ENCODE measurements at regions not wholly inside any gene's neighbourhood (a gene's known extent, or its start where the extent isn't known, plus 50 kb on each side); places are given as distances from the start of the nearest gene placed in this dataset.
"Not testable (repeated sequence)": the region's sequence is repeated elsewhere in the genome, so short reads cannot be mapped to it uniquely, and the experiment has no call there.

DNA sequence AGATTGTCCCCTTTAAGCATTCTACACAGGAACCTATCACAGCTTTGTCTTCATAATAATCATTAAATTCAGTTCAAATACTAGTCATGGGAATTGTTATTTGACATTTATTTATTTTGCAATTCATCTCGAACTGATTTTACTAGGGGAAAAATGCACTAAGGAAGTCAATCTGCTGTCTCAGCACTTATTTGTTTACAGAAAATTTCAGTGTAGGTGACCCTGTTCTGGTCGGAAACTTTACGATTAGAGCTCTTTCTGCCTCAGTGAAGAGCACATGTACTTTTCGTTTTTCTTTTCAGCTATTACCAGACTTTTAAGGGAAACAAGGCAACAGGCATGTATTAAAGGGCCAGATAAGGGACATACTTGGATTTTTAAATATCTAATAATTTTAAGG lies 1405.7 kb upstream of the ZEB2 start:
- DNase-seq, result no peak

DNA sequence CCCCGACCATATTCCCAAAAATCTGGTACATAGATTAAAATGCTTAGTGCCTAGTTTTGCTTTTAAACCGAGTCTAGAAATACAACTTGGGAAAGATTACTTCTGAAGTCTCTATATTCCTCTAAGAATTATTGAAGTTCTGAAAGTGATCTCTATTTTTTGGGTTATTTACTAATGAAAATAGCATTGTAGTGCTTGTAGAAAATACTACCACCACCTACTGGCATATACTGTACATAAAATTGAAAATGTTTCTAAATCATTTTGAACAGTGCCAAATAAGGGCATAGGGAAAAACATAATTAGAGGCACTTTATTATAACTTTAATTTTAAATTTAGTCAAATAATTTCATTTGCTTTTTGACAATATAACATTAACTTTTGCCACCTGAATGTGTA lies 1399.6 kb upstream of the ZEB2 start:
- no peak for DNase-seq

DNA sequence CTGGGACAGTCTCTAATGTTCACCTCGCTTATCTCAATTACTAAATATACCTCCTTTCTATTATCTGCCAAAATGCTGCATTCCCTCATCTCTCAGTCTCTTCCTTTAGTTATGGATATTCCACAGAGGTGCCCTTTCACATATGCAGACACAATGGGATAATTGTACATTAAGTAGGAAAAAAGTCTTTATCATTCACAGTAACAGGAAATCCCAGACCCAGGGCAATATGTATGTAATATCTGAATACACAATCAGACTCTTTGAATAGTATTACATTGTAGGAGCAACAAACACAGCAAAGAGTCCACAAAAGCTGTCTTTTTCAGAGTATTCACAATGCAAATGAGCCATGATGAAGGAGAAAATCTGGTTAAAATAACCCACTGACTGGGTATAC lies 1399.0 kb upstream of the ZEB2 start:
- DNase-seq, result no peak

DNA sequence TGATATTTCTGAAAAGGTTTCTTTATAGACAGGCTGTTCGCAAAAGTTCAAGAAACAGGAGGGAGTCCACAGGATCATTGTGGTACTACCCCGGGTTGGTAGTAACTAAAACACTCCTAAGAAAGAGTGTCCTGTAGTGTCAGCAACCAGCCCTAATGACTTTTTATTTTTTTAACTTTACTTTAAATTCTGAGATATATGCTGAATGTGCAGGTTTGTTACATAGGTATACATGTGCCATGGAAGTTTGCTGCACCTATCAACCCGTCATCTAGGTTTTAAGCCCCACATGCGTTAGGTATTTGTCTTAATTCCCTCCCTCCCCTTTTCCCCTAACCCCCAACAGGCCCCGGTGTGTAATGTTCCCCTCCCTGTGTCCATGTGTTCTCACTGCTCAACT lies 1396.9 kb upstream of the ZEB2 start:
- DNase-seq, result no peak

DNA sequence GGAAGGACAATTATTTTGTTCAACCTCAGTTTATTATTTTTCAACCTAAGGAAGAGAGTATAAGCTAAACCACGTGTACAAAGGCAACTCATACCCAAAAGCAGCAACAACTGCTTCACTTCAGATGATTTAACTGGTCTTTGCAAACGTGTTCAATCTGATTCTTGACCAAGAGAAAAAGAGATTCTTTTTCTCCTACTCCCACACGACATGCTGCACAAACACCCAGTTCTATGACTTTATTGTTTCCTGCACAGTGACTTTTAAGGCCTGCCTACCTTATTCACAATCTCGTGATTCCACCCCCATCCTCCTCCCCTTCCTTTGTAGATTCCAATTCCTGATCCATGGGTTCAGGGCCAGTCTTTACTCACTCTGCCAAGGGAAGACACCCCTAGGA lies 1394.8 kb upstream of the ZEB2 start:
- DNase-seq, result no peak

DNA sequence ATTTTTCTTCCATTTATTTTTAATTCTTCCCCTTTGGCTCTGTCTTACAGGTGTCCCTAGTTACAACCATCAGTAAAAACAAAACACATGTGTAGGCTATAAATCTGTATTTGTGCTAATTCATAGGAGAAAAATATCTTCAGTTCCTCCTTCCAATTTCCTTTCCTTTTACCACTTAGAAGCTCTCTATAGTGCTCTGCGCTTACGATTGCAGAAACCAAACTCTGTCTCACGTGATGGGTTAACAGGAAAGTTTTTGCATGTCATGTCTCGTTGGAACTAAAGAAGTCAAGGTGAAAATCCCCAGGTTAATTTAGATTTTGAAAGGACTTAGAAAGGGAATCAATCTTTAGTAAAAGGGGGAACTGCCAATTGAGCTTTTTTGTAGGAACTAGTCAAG lies 1390.5 kb upstream of the ZEB2 start:
- DNase-seq, result no peak

DNA sequence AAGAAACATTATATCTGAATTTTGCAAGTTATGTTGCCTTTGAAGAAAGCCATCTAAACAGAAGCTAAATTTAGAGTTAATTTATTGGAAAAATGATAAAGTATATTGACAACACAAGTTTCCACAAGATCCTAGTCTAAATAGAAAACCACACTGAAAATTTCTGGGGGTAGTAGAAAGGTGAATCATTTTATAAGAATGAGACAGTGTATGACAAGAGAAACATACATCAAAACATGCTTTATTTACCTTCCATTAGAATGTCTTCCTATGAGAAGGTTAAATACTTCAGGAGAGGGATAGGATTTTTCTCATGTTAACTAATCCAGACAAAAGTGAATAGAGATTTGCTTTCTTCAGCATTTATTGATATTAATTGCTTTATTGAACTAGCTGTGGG lies 1389.8 kb upstream of the ZEB2 start:
- DNase-seq, result no peak

DNA sequence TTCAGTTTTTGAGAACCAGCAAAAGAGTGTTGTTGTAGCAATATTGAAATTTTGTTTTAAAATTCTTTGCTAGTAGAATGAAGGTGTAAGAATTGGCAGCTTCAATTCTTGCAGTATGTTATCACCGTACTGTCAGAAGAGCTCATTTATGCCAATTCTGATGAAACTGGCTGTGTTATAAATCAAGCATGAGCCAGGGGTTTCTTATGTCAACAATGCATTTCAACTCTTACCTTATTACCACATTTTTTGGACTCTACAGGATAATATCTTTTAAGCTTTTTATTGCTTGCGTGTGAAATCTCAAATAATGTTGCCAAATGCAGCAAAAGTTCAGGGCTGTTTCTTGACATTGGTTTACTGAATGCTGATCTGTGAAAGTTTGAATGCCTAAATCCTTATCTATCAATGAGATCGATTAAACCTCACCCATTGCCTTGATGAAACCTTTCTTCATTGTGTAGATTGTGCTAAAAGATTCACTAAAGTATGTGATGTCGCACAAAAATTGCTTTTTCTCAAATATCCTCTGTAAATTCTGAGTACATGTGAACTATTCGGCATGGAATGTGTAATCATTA lies 1389.3 kb upstream of the ZEB2 start:
- DNase-seq, result no peak

DNA sequence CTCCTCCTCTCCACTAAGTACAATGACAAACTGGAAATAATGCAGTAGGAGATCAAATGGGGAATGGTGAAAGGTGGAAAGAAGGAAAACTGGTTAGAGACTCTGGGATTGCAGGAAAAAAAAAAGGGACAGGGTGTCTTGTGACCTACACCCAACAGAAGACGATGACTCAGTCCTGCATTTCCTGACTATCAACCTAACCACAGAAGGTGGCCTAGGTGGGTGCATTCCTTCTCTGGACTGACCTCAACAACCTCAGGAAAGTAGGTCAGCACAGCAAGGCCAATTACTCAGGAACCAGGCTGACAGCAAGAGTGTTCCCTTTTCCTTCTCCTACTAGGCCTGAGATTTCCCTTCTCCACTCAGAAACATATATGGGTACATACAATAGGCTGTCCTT lies 1386.4 kb upstream of the ZEB2 start:
- DNase-seq, result peak; percentile 6

DNA sequence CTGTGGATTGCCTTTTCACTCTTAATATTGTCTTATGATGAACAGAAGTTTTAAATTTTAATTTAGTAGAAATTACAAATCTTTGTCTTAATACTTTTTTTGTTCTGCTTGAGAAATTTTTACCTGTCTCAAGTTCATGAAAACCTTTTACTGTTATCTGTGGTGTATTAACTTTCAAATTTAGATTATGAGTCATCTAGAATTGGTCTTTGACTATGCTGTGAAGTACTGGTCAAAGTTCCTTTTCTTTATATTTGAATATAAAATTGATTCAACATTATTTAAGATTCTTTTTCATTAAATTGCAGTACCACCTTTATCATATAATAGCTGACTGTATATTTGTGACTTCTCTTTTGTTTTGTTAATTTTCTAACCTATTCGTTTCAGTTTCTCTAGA lies 1385.5 kb upstream of the ZEB2 start:
- no peak for DNase-seq

DNA sequence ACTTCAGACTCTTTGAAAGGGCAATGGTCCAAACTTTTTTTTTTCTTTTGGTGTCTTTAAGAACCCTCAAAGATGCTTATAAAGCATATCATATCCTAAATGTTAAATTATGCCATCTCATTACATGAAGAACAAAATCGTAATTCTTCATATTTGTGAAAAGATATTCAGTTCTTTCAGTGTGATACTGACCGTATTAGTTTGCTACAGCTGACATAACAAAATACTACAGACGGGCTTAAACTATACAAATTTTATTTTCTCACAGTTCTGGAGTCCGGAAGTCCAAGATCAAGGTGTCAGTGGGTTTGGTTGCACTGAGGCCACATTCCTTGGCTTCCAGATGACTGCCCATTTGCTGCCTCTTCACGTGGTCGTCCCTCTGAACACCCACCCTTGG lies 1377.2 kb upstream of the ZEB2 start:
- DNase-seq, result no peak

DNA sequence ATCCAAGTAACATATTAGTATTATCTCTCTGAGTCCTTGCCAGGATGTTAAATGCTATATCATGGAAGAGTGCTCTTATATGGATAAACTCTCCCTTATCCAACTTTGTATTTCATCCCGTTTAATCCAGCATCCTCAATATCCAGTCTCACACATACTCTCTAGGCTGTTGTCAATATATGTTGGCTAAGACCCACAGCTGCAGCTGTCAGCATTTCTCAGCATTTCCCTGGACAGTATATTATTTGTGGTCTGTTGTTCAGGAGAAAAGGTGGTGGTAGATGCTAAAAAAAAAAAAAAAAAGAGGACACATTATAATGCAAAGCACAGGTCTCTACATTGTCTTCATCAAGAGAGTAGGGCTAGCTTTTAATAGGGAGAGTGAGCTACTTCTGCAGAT lies 1368.0 kb upstream of the ZEB2 start:
- no peak for DNase-seq

DNA sequence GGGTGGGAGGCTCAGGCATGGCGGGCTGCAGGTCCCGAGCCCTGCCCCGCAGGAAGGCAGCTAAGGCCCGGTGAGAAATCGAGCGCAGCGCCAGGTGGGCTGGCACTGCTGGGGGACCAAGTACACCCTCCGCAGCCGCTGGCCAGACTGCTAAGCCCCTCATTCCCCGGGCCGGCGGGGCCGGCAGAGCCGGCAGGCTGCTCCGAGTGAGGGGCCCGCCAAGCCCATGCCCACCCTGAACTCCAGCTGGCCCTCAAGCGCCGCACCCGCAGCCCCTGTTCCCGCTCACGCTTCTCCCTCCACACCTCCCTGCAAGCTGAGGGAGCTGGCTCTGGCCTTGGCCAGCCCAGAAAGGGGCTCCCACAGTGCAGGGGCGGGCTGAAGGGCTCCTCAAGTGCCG lies 1361.1 kb upstream of the ZEB2 start:
- DNase-seq, result not testable (repeated sequence)

DNA sequence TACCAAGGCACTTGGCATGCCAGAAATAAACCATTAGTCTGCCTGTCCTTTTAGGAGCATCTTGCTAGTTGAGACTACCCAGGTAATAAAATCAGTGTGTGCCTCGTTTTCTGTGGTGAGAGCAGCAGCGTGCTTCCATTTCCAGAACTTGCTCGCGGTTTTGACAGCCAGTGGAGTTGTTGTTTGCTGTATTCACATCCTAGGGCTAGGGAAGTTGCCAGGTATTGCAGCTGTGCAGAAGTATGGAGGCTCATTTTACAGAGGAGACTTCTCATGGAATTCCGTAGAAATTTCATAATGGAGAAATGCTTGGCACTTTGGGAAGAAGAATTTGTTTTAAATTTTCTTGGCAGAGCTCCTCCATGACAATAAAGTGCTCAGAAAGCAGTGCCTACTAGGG lies 1355.1 kb upstream of the ZEB2 start:
- no peak for DNase-seq

DNA sequence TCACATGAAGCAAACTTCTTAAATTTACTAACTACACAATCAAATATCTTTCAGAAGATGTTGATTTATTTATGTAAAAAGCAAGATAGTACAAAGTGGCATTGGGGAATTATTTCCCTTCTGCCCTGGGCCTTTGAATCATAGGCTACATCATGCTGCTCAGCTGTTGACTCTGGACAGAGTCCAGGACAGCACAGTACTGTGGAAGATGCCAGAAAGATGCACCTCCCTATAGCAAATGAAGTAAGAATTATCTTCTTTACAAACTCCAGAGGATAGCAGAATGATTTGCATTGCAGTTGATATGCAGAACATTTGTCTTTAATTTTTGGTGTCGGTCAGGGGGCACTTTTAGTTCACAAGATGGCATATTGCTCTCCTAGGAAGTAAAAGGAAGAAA lies 1354.5 kb upstream of the ZEB2 start:
- peak; percentile 63 for DNase-seq

DNA sequence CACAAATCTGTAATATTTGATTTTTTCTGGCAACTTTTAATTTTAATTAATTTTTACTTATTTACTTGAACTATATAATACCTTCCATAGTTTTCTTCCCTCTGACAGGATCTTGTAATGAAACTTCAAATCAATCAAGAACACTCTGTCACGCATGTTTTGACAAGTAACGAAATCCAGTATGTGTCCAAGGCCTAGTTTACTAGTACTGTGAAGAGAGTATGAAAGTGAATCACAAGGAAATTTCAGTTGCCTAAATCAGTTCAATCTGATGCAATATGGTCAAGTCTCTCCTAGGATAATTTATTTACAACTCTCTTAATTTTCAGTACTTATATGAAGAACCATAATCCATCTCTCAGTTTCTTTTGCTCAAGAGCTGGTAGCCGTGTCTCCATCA lies 1344.6 kb upstream of the ZEB2 start:
- DNase-seq, result no peak

DNA sequence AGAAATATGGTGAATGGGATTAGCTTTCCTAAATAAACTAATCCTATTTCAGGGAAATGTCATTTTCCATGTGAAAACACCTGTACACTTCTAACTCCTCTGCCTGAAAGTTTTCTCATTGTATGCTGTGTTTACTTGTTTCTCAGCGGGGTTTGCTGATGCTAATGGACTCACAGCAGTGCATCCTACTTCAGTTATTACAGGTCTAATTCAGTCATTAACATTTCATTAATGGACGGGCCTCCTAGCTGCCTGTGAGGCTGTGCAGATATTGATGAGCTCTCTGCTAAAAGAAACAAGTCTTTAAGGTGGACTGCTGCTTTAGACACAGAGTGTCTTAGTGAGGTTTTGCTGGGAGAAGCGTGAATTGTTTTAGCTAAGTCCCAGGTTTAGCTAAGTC lies 1342.0 kb upstream of the ZEB2 start:
- DNase-seq, result no peak

DNA sequence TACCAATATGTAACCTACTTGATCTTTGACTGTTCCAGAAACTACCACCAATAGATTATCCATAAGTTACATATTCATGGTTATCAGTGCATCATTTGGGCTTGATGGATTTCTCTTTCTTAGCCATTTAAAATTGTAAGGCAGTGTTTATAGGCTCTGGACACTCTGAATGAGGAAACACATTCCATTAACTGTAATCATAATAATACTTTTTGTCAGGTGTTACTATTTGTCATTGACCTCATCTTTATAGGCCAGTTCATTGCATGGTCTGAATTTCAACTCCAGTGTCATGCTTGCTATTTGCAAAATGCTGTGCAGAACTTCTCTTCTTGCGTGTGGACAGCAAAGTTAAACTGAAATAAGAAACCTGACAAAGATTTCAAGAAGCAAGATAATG lies 1340.2 kb upstream of the ZEB2 start:
- no peak for DNase-seq

DNA sequence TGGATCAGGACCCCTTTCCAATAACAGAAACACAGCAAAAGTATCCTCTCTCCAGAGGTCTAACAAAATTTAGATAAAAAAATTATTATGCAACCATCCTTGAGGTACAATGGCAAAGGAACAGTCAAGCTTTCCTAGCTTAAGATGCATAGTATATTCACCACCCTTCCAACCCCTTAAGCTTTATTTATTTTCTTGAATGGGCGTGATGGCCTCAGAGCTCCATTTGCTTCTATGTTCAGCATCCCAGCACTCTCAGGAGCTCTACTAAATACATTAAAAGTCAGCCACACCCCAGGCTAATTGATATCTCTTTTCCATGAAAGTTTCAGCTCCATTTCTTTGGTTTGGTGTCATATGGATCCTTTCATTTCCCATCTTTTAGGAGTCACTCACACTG lies 1335.2 kb upstream of the ZEB2 start:
- DNase-seq, result no peak

DNA sequence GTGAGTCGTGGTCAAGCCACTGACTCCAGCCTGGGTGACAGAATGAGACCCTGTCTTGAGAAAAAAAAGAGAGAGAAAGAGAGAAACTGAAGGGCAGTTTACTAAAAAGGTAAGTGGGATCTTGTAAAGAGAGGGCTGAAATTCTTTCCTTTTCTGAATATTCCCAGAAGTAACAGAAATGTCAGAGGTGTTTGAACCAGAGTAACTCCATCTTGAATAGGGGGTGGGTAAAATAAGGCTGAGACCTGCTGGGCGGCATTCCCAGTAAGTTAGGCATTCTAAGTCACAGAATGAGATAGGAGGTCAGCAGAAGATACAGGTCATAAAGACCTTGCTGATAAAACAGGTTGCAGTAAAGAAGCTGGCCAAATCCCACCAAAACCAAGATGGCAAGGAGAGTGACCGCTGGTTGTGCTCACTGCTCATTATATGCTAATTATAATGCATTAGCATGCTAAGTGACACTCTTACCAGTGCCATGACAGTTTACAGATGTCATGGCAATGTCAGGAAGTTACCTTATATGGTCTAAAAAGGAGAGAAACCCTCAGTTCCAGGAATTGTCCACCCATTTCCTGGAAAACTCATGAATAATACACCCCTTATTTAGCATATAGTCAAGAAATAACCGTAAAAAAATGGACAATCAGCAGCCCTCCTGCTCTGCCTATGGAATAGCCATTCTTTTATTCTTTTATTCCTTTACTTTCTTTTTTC lies 1334.3 kb upstream of the ZEB2 start:
- DNase-seq, result no peak

DNA sequence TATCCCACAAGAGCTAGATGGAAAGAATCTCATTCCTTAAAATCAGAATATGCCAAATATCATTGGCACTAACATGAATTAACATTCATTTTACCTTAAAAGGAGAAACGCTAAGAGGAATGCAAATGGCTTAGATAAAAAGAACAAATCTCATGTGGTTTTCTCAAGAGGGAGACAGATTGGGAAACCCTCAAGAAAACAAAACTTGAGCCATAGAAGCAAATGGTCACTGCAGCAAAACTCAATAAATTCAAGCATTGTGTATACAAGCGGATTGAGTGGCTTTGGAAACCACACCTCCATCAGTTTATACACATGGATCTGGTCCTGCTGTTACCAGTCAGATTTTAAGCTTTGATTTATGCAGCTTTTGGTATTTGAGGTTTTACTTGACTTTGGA lies 1331.8 kb upstream of the ZEB2 start:
- DNase-seq, result no peak

DNA sequence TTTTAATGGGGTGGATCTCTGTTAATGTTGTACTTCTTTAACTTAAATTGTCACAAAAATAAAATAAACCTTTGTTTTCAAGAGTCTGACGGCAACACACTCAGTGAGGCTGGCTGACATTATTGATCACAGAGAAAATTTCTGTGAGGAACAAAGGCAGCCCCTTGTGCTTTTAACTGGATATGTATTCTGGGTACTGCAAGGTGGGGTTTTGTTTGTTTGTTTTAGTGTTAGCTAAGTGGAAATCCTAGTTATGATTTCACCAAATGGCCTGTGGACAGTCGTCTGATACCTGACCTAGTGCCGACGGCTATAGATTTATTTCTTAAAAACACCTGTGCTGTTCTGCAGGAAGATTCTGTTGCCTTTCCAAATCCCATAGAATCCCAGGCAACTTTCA lies 1329.5 kb upstream of the ZEB2 start:
- no peak for DNase-seq

DNA sequence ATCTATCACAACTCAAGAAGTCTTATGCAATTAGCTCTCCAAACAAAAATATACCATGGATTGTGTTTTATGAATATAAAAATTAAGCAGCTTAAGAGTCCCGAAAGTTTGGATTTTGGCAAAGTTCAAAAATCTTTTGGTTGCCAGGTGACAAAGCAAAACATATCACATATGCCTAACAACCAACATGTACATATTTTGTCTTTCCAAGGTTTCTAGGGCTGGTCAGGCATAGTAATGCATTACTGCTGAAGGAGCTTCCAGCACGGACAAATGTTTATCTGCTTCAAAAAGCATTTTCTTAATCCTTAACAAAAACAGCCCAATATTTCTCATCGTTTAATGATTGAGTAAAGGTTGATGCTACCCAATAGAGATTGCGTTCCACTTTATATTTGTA lies 1327.1 kb upstream of the ZEB2 start:
- DNase-seq, result no peak

DNA sequence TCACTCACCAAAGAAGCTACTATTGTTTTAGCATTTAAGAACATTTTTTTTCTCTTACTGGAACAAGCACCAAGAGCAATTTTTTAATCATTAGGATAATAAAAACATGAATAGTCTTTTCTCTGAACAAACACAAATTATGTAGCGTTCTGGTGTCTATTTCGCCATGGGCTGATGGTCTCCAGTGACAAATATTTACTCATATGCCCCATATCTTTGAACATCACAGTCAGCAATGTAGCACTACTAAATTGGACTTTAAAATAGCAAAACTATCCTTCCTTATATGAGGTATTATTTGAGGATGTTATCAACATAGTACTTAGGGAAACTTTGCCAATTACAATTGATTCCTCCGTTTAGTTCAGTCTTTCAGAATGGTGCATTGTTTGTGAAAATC lies 1326.0 kb upstream of the ZEB2 start:
- no peak for DNase-seq

DNA sequence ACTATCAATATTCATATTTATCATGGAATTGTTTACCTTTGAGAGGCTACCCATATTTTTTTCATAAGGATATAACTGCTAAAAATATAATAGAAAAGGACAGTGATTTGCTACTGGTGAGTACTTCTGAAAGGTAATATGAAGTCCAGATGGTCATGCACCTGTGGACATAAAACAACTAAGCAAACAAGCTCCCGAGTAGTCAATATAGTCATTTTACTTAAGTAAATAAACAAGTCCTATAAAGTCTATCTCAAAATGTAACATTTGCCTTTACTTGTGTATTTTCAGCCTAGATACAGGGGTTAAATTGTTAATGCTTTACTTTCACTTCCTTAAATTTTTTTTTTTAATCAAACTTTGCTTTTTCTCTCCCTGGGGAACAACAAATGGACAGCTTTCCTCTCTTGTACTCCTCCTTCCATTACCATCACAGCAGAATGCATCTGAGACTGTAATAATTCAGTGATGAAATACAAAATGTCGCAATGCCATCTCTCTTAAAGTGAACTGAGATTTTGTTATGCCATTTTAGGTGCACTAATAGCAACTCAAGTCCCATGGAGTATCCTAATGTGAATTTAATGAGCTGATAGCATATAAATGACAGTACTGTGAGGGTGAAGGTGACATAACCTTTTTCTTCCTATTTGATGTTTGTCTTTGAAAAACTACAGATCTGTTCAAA lies 1325.4 kb upstream of the ZEB2 start:
- no peak for DNase-seq

All from EL (cell line).